Panc1 (cell line): ENCODE measurements at regions not wholly inside any gene's neighbourhood (a gene's known extent, or its start where the extent isn't known, plus 50 kb on each side); places are given as distances from the start of the nearest gene placed in this dataset.

Experiments
- POLR2AphosphoS5 ChIP-seq: IDR thresholded peaks from 2 replicates; pipeline ENCODE4 v1.6.1; 2012; ENCODE audit warnings: mild to moderate bottlenecking, low read depth, low read length, moderate library complexity
- SIN3A ChIP-seq: IDR thresholded peaks from 2 replicates; pipeline ENCODE4 v1.6.1; 2012; ENCODE audit warnings: low read depth, mild to moderate bottlenecking, low read length, moderate library complexity, borderline replicate concordance; ENCODE audit not compliant: insufficient read depth
- TCF7L2 ChIP-seq: IDR thresholded peaks from 2 replicates; pipeline ENCODE4 v1.6.1; 2011; ENCODE audit warnings: mild to moderate bottlenecking, low read depth, low read length, inconsistent platforms
- TF ChIP-seq, protein P1 (sequence below), 2 experiments: IDR thresholded peaks; 2 replicates each; pipeline ENCODE4 v1.6.1; 2011 to 2012; ENCODE audit warnings: low read depth in 2 of 2, control low read depth in 1 of 2, low read length in 1 of 2, mild to moderate bottlenecking in 1 of 2, moderate library complexity in 1 of 2; ENCODE audit not compliant: insufficient read depth in 1 of 2
- TF ChIP-seq, protein P2 (sequence below): fragments of 450-650 bp; IDR thresholded peaks from 2 replicates; pipeline ENCODE4 v1.5.1; 2017; ENCODE audit warnings: mild to moderate bottlenecking

DNA sequence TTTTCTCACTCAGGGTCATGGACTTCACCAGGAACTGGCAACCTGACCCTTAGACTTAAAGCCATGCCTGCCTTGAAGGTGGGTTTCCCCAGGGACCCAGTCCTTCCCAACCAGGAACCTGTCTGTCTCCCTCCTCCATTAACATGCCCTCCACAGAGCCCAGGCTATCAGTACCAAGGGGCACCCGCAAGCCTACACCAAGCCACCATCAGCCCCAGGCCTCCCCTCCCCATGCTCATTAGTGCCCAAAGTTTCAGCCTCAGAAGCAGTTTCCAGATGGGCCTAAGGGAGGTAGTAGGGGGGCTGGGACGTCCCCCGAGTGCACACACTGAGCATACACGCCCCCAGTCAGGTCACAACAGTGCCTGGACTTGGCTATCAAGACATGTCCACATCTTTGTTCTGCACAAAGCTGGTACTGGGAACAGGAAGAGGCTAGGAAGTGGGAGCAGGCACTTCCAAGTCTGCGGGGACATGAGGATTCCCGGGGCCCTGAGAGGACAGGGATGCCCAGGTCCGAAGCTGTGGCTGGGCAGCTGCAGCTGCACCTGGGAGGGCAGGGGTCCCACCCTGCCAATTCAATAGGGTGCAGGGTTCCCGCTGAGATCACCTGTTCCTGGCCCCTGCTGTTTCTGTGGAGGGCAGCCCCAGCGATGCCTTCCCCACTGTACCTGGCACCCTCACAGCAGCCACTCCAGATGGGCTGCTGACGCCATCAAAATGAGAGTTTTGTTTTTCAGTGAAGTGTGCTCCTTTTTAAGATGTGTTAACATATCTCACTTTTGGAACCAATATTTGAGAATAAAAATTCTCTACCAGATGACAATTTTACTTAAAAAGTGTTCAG, 731.4 kb downstream of the NR4A2 start:
- TF ChIP-seq, protein P1, sequence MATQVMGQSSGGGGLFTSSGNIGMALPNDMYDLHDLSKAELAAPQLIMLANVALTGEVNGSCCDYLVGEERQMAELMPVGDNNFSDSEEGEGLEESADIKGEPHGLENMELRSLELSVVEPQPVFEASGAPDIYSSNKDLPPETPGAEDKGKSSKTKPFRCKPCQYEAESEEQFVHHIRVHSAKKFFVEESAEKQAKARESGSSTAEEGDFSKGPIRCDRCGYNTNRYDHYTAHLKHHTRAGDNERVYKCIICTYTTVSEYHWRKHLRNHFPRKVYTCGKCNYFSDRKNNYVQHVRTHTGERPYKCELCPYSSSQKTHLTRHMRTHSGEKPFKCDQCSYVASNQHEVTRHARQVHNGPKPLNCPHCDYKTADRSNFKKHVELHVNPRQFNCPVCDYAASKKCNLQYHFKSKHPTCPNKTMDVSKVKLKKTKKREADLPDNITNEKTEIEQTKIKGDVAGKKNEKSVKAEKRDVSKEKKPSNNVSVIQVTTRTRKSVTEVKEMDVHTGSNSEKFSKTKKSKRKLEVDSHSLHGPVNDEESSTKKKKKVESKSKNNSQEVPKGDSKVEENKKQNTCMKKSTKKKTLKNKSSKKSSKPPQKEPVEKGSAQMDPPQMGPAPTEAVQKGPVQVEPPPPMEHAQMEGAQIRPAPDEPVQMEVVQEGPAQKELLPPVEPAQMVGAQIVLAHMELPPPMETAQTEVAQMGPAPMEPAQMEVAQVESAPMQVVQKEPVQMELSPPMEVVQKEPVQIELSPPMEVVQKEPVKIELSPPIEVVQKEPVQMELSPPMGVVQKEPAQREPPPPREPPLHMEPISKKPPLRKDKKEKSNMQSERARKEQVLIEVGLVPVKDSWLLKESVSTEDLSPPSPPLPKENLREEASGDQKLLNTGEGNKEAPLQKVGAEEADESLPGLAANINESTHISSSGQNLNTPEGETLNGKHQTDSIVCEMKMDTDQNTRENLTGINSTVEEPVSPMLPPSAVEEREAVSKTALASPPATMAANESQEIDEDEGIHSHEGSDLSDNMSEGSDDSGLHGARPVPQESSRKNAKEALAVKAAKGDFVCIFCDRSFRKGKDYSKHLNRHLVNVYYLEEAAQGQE (IDR thresholded peaks at IDR 0.05; ENCODE audit: insufficient read depth in 1 of 2, low read depth in 2 of 2, low read length in 1 of 2), result no peak
- TF ChIP-seq, protein P2, sequence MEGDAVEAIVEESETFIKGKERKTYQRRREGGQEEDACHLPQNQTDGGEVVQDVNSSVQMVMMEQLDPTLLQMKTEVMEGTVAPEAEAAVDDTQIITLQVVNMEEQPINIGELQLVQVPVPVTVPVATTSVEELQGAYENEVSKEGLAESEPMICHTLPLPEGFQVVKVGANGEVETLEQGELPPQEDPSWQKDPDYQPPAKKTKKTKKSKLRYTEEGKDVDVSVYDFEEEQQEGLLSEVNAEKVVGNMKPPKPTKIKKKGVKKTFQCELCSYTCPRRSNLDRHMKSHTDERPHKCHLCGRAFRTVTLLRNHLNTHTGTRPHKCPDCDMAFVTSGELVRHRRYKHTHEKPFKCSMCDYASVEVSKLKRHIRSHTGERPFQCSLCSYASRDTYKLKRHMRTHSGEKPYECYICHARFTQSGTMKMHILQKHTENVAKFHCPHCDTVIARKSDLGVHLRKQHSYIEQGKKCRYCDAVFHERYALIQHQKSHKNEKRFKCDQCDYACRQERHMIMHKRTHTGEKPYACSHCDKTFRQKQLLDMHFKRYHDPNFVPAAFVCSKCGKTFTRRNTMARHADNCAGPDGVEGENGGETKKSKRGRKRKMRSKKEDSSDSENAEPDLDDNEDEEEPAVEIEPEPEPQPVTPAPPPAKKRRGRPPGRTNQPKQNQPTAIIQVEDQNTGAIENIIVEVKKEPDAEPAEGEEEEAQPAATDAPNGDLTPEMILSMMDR, result no peak
- no peak for TF ChIP-seq POLR2AphosphoS5
- TF ChIP-seq TCF7L2, result no peak
- no peak for TF ChIP-seq SIN3A
